GM19452 (cell line): ENCODE measurements at regions not wholly inside any gene's neighbourhood (a gene's known extent, or its start where the extent isn't known, plus 50 kb on each side); places are given as distances from the start of the nearest gene placed in this dataset.

Source experiments
- ATAC-seq: cut with Tn5 transposase; IDR thresholded peaks from one replicate; pipeline ENCODE4 v1.9.1; 2021; ENCODE audit not compliant: unreplicated experiment

DNA sequence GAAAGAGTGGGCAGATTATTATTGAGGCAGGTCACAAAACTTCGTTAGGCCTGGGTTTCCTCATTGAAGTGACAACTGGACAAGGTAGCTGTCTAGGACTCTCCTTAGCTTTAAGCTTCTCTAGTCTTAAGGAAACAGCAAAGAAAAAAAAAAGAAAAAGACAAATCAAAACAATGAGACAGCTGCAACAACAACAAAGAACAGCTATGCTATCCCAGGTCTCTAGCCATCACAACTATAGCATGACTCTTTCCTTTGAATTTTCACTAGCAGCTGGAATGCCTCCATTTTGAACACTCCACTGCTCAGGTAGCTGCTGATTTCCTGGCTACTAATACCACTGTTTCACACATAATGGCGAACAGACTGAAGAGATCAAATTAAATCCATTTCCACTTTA, 302.4 kb upstream of the SORL1-AS1 start:
- ATAC-seq: no peak

DNA sequence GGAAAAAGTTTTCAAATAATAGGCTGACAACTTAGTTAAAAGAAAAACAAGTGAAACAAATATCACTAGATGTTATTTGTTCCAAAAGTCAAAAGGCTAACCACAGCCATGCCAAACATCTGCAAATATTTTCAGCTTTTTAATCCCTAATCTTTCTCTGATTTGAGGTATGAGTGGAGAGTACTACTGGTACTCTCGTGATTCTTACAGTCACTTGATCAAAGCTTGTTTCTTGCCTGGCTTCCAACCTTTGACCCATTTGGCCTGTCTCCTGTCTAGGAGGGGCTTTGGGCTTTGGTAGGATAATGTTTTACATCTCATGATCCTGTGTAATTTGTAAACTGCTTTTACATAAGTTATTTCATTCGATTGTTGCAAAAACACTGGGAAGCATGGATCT, 301.8 kb upstream of the SORL1-AS1 start:
- no peak for ATAC-seq

DNA sequence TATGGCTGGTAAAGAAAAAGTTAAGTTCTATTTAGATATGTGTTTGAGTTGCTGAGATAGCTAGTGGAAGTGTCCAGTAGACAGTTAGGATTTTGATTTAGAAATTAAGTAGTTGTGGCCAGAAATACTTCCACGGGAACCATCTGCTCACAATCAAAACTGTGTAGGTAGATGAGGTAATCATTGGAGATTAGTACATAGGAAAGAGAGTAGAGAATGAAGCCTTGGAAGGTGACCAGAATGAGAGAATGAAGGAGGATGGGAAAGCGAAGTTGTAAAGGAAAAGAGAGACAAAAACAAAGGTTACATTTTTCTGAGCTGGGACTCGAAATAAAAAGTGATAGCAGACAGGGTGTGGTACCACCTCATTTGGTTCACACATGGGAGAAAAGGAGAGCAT, 296.9 kb upstream of the SORL1-AS1 start:
- no peak for ATAC-seq

DNA sequence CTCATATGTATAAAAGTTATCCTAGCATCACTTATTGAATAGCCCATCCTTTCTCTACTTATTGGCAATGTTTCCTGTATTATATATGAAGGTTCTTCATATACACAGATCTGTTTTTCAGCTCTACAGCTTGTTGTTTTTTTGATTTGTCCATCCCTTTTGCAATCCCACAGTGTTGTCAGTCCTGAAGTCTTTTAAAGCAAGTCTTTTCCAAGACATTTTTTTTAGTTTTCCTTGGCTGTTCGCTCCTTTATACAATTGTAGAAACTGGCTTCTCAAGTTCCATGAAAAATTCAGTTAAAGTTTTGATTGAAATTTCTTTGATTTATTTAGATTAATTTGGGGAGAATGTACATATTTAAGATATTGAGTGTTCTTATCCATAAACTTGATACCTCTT, 295.3 kb upstream of the SORL1-AS1 start:
- ATAC-seq: no peak

DNA sequence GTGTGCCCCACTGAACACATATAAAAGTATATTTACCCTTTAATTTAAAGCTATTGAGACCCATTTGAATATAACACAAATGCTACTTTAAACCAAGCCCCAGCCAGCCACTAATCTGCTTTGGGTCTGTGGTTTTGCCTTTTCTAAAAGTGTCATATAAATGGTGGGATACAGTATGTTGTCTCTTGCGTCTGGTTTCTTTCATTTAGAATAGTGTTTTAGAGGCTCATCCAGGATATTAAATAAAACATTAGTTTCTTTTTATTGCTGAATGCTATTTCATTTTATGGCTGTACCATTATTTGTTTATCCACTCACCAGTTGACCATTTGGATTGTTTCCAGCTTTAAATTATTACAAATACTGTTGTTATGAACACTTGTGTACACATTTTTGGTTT, 290.5 kb upstream of the SORL1-AS1 start:
- no peak for ATAC-seq

GRCh38 chr11:121741761-121742361, 289.1 kb upstream of the SORL1-AS1 start:
- ATAC-seq: no peak

DNA sequence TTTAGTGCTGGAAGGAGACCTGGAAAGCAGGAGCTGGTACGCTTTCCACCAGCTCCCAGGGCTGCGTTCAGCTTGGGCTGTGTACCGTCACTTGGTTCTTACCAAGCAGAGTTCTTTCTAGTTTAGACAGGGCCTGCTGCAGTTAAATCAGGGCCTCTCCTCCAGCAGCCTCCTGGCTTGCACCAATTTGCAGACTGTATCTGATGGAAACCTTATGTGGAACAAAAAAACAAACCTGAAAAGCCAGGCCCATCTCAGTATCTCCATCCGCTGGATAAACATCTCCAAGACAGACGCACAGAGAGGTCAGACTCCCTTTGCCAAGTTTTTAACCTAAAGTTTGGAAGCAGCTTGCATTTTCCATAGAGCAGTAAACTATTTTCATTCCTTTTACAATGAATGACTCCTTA, 288.6 kb upstream of the SORL1-AS1 start:
- no peak for ATAC-seq

DNA sequence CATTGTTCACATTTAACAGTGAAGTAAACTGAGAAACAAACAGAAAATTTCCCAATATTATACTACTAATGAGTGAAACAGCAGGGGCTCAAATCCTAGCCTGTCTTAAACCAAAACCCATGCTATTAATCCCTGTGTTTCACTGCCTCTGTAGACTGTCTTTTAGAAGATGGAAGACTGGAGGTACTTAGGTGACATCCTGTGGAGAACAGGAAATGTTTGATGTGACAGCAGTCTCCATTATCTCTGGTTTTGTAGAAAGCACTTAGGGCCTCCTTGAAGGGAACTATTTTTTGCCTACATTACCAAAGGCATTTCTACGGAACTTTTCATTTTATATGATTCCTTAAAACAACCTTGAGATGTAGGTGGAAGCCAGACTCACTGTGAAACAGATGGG, 288.1 kb upstream of the SORL1-AS1 start:
- no peak for ATAC-seq

DNA sequence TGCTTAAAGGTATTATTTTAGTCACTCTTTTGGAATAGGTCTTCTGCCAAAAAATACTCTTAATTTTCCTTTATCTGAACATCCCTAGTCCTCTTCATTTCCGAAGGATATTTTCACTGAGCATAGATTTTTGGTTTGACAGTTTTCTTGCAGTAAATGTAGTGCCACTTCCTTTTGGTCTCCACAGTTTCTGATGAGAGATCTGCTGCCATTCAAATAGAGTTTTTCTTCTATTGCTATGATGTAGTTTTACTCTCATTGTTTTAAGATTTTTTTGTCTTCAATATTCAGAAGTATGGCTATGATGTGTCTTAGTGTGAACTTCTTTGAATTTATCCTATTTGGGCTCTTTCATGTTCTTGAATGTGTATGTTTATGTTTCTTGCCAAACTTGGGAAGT, 281.1 kb upstream of the SORL1-AS1 start:
- ATAC-seq: no peak

GRCh38 chr11:121727942-121728341, 275.2 kb upstream of the SORL1-AS1 start:
- no peak for ATAC-seq

DNA sequence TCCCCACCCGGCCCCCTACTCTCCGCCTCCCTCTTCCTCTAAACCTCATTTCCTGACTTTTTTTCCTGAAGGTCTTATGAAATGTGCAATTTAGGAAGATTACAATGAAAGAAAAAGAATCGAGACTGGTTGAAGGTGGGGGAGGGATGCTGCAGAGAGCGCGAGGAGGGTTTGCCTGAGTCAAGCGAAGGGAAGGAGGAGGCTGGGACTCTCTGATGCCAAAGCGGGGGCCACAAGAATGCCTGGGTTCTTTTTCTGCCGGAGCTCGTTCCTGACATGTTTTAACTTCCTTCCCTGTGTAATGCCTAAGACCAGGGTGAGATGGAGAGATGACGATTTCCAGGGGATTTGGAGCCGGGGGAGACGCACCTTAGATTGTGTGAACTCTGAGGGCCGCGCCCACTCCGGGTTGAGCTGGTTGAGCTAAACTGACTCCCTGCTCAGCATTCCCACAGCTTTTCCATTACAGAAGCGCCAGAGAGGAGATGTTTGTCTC, 270.5 kb upstream of the SORL1-AS1 start:
- no peak for ATAC-seq

DNA sequence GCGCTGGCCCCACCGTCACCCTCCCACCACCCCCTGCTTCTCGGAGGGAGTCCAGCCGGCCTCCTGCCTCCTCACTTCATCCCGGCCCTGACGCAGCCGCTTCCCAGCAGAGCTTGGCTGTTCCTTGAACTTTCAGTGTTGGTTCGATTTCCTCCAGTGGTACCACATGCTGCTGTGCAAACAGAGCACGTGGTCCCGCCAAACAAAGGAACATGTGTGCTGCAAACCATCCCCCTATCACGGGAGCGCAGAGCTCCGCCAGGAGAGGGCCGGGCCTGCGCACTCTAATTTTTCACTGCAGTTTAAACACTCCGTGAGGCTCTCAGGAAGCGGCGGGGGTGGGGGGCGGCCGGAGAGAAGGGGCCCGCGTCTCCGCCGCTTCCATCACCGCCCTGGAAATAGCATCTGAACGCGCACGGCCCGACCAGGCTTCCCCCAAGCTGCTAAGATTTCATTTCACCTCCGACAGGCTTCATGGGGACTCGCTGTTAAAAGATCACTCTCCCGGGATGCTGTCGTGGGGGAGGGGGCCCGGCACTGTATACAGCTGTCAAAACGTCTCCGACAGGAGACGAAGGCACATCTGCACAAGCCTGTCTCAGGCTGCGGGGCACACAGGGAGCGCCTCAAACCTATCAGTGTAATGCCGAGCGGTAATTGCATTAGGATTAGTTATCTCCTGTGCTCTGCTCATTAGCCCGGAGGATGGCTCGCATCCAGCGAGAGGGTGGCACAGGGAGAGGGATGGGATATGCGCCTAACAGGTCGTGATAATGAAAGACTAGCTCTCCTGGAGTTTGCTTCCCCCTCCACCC, 269.9 kb upstream of the SORL1-AS1 start:
- ATAC-seq: no peak

- ATAC-seq: no peak
Observed at GRCh38 chr11:121721961-121722360, 269.2 kb upstream of the SORL1-AS1 start.

DNA sequence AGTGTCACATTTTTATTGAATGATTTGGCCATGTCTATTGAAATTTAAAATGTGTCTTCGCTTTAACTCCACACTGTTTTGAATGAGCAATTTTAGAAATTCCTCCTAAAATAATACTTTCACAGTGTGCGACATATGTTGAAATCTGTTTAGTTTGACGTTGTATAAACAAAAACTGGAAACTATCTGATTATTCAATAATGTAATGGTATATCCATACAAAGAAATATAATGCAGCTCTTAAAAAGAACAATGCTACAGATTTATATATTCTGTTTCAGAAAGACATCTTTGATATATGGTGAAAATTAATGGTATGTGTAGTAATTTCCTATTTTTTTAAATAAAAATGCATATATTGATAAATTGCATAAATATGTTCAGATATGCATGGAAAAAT, 268.7 kb upstream of the SORL1-AS1 start:
- ATAC-seq: no peak

- no peak for ATAC-seq
Observed at GRCh38 chr11:121717296-121717695, 264.5 kb upstream of the SORL1-AS1 start.

DNA sequence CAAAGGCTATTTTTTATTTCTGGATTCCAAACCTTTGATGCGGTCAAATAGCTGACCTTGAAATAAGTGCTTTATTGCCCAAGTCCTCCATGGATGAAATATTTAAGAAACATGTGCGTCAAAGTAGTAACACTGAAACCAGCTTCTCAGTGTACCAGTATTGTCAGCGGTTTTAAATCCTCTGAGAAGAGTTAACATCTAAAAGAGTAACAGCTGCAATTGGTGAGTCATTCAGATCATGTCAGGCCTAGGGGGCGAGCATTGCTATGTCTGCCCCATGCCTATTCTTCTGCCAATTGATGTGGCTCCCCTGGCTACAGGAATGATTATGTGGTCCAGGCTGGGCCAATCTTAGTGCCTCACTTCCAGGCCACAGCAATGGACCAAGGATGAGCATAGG, 263.3 kb upstream of the SORL1-AS1 start:
- ATAC-seq: no peak

DNA sequence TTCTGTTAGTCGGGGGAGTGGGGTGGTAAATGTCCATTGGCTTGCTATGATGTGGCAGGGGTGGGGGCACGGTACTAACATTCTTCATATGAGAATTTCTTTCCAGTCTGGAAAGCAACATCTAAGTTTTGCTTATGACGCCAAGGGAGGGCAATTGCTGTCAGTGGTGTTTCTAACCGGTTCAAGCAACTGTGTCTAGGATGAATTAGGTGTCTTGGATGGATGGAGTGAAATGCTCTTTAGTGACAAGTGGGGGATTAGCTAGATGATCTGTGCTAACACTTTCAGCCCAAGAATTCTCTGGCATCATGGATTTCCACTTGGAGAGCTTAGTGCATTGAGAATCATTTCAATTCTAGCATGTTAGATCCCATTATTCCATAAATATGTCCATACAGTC, 262.6 kb upstream of the SORL1-AS1 start:
- no peak for ATAC-seq

DNA sequence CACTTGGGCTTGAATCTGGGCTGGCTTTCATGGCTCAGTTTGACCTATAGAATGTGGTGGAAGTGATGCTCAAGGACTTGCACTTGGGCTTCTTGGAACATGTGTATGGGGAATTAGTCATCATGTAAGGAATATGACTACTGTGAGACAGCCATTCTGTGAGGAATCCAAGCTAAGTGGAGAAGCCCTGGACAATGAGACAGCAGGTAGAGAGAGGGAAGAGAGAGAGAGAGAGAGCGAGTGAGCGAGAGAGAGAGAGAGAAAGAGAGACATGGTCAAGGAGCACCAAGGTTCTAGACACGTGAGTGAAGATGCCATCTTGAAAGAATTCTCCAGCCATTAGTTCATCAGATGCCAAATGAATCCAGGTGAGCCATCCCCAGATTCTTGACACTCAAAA, 261.6 kb upstream of the SORL1-AS1 start:
- no peak for ATAC-seq

GRCh38 chr11:121711939-121712338, 259.2 kb upstream of the SORL1-AS1 start:
- ATAC-seq: no peak

DNA sequence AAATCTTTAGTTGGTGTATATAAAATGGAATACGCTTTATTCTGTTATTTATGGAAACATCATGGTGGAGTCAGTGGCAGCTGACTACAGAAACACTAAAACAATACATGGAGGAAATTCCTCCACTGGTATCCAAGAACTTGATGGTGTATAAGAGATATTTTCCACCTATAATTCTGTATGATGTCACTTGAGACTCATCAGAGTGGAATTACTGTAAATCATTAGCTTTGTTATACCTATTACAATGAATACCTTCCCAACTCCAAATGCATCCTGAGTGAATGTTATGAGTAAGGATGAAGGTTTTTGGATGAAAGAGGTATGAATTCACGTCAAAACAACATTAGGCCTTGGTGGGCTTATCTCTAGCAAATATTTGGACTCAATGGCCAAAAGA, 258.5 kb upstream of the SORL1-AS1 start:
- no peak for ATAC-seq

- ATAC-seq: no peak
Observed at GRCh38 chr11:121706884-121707420, 254.2 kb upstream of the SORL1-AS1 start.

GRCh38 chr11:121703201-121703600, 250.4 kb upstream of the SORL1-AS1 start:
- no peak for ATAC-seq
